GM12874 (cell line): ENCODE measurements at regions not wholly inside any gene's neighbourhood (a gene's known extent, or its start where the extent isn't known, plus 50 kb on each side); places are given as distances from the start of the nearest gene placed in this dataset.

Experiments used
- CTCF ChIP-seq: IDR thresholded peaks from 2 replicates; pipeline ENCODE4 v1.5.1; 2011; ENCODE audit warnings: low read depth, mild to moderate bottlenecking, control low read depth, low read length, moderate library complexity; ENCODE audit not compliant: insufficient read depth

- TF ChIP-seq CTCF, result no peak
Observed at GRCh38 chr13:63492604-63493003, 2077.0 kb upstream of the PCDH20 start.

- TF ChIP-seq CTCF, result no peak
Observed at GRCh38 chr13:63490149-63490548, 2074.5 kb upstream of the PCDH20 start.

GRCh38 chr13:63481334-63481733 lies 2065.7 kb upstream of the PCDH20 start:
- no peak for TF ChIP-seq CTCF

- TF ChIP-seq CTCF, result no peak
Observed at GRCh38 chr13:63472711-63473110, 2057.1 kb upstream of the PCDH20 start.

- no peak for TF ChIP-seq CTCF
Observed at GRCh38 chr13:63463782-63464610, 2048.3 kb upstream of the PCDH20 start.

GRCh38 chr13:63460462-63461090 lies 2044.9 kb upstream of the PCDH20 start:
- TF ChIP-seq CTCF, result no peak

GRCh38 chr13:63457186-63457585 lies 2041.5 kb upstream of the PCDH20 start:
- no peak for TF ChIP-seq CTCF
